ENCODE measurements at regions not wholly inside any gene's neighbourhood (a gene's known extent, or its start where the extent isn't known, plus 50 kb on each side); places are given as distances from the start of the nearest gene placed in this dataset.

GRCh38 chr2:123596621-123597020, 428.5 kb upstream of the CNTNAP5 start:
- TF ChIP-seq CTCF (IDR thresholded peaks at IDR 0.05) (no peak), POLR2A (IDR thresholded peaks at IDR 0.05) (no peak)

All from right lobe of liver (tissue), 4 donors.